IPS DF 6.9 (cell line): ENCODE measurements at regions not wholly inside any gene's neighbourhood (a gene's known extent, or its start where the extent isn't known, plus 50 kb on each side); places are given as distances from the start of the nearest gene placed in this dataset.

Experiments
- DNase-seq: peaks from one replicate; pipeline ENCODE4 v3.0.0-alpha.2; 2013; ENCODE audit warnings: low read depth, low spot score
- H3K27ac ChIP-seq: one replicate; pipeline ENCODE4 v1.5.1; 2013; ENCODE audit warnings: low read length, control low read depth
- H3K27me3 ChIP-seq: 2 replicates; pipeline ENCODE4 v1.6.1; 2013; ENCODE audit warnings: mild to moderate bottlenecking, low read length; ENCODE audit not compliant: control insufficient read depth, insufficient read depth
- H3K36me3 ChIP-seq: 2 replicates; pipeline ENCODE4 v1.6.1; 2013; ENCODE audit warnings: low read length; ENCODE audit not compliant: control insufficient read depth, insufficient read depth
- H3K4me1 ChIP-seq: 2 replicates; pipeline ENCODE4 v1.6.1; 2013; ENCODE audit warnings: low read length; ENCODE audit not compliant: control insufficient read depth, insufficient read depth
- H3K4me3 ChIP-seq: 2 replicates; pipeline ENCODE4 v1.5.1; 2013; ENCODE audit warnings: mild to moderate bottlenecking, low read length
- H3K9me3 ChIP-seq: 2 replicates; pipeline ENCODE4 v1.6.1; 2013; ENCODE audit warnings: low read length, inconsistent platforms; ENCODE audit not compliant: control insufficient read depth, insufficient read depth
- WGBS: extraction: QIAGEN DNeasy Blood & Tissue Kit; methylation state at CpG from one replicate; pipeline ENCODE4 v1.1.7; 2013; ENCODE audit warnings: mixed read lengths, missing lambda C conversion rate; ENCODE audit not compliant: insufficient read length, insufficient coverage; 5-methylcytosine and 5-hydroxymethylcytosine counted together

DNA sequence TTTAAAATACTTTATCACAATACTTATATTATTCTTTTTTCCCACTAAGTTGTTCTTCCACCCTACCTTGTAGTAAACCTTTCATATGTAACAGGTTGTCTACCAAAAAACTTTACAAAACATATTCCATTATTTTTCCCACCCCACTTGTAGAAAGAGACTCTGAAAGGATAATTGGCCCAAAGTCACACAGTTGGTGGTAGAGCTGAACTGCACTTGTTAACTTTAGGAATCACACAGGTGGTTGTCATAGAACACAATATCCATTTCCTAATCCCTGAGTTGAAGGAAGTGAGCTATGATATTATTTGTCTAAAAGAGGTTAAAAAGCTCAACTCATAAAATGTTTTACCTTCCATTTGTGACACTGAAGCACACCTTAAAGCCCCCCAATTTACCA, 188.8 kb upstream of the FOXP2 start:
- Histone ChIP-seq H3K27me3 (no peaks in the 10 kb centered on the region), H3K4me3 (no peak overlapping the region), H3K9me3 (no peaks in the 10 kb centered on the region), H3K36me3 (no peaks in the 10 kb centered on the region), H3K27ac (no peak overlapping the region), H3K4me1 (no peaks in the 10 kb centered on the region)
- no peak for DNase-seq

DNA sequence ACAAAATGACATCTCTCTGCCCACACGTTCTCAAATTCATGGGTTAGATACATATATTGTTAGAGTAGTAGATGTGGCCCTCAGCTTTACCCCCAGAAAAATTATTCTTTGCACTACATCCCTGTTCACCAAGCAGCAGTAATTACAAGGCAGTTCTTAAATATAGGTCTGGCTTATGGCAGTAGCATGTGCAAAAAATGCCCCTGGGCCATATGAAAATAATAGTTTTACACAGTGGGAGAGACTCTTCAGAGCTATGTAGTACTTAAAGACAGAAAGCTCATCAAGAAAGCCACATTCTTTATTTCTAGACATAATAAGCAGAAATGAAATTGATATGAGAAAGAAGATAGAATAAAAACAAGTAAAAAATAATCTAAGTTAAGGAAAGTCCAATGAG, 196.3 kb upstream of the FOXP2 start:
- no CpG with 5 or more reads among the region's 1 CpG for WGBS

GRCh38 chr7:114217026-114217806, 197.4 kb upstream of the FOXP2 start:
- Histone ChIP-seq H3K27ac (no peak overlapping the region), H3K27me3 (no peaks in the 10 kb centered on the region), H3K9me3 (no peaks in the 10 kb centered on the region), H3K4me1 (no peaks in the 10 kb centered on the region), H3K36me3 (no peaks in the 10 kb centered on the region), H3K4me3 (no peak overlapping the region)
- no CpG with 5 or more reads among the region's 2 CpGs for WGBS
- no peak for DNase-seq

More for the DNA sequence above, 196.3 kb upstream of the FOXP2 start:
- H3K27ac ChIP-seq = no peak overlapping the region
- no peaks in the 10 kb centered on the region for H3K27me3 ChIP-seq
- no peaks in the 10 kb centered on the region for H3K9me3 ChIP-seq
- DNase-seq = no peak
- no peak overlapping the region for H3K4me3 ChIP-seq
- no peaks in the 10 kb centered on the region for H3K4me1 ChIP-seq
- no peaks in the 10 kb centered on the region for H3K36me3 ChIP-seq

- no peaks in the 10 kb centered on the region for H3K36me3 ChIP-seq
- H3K4me1 ChIP-seq = no peaks in the 10 kb centered on the region
- no peaks in the 10 kb centered on the region for H3K9me3 ChIP-seq
- WGBS = no CpG with 5 or more reads among the region's 2 CpGs
- H3K27ac ChIP-seq = no peak overlapping the region
- no peak overlapping the region for H3K4me3 ChIP-seq
- no peaks in the 10 kb centered on the region for H3K27me3 ChIP-seq
- DNase-seq = no peak
These were observed 200.1 kb upstream of the FOXP2 start for GRCh38 chr7:114214466-114214865.

DNA sequence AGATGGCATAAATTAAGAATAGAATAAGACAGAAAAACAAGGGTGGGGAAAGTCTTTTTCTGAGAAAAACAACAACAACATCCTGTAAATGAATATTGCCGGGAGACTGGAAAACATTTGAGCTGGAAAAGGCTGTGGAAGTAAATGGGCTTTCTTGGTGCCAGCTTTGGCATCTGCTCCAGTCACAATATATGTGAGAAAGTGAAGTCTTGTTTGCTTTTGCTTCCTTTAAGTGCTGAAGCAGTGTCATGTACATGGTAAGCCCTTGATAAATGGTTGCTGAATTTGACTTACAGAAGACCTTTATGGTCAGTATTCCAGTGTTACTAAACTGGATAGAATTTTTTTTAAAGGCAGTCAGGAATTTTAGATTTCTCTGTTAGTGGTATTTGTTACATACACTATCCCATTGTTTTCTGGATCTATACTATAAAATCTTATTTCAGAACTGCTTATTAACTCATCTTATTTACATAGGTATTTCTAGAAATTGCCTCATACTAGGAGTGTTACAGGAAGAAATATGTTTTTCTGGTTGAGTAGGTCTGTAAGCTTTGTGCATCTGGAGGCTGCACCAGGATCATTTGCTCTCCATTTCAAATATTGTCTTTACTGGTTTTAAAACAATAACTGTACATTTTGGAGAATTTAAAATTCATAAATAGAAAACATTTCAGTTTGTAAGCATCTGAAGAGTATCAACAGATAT, 201.7 kb upstream of the FOXP2 start:
- Histone ChIP-seq H3K9me3 (no peaks in the 10 kb centered on the region), H3K27ac (no peak overlapping the region), H3K27me3 (no peaks in the 10 kb centered on the region), H3K4me3 (no peak overlapping the region), H3K36me3 (no peaks in the 10 kb centered on the region), H3K4me1 (no peaks in the 10 kb centered on the region)
- no peak for DNase-seq
- no CpG with 5 or more reads among the region's 1 CpG for WGBS

DNA sequence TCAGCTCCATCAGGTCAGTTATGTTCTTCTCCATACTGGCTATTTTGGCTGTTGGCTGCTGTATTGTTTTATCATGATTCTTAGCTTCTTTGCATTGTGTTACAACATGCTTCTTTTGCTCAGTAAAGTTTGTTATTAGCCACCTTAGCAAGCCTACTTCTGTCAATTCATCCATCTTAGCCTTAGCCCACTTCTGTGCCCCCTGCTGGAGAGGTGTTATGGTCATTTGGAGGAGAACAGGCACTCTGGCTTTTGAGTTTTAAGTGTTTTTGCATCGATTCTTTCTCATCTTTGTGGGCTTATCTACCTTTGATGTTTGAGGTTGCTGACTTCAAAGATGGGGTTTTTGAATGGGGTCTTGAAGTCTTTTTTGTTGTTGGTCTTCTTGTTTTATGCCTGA, 204.6 kb upstream of the FOXP2 start:
- Histone ChIP-seq H3K4me3 (no peak overlapping the region), H3K27ac (no peak overlapping the region), H3K36me3 (no peaks in the 10 kb centered on the region), H3K27me3 (no peaks in the 10 kb centered on the region), H3K4me1 (no peaks in the 10 kb centered on the region), H3K9me3 (no peaks in the 10 kb centered on the region)
- no peak for DNase-seq
- no CpG with 5 or more reads among the region's 1 CpG for WGBS

- Histone ChIP-seq H3K27me3 (no peaks in the 10 kb centered on the region), H3K4me3 (no peak overlapping the region), H3K4me1 (no peaks in the 10 kb centered on the region), H3K36me3 (no peaks in the 10 kb centered on the region), H3K9me3 (no peaks in the 10 kb centered on the region), H3K27ac (no peak overlapping the region)
- no peak for DNase-seq
- no CpG with 5 or more reads among the region's 1 CpG for WGBS
These were observed 207.9 kb upstream of the FOXP2 start for GRCh38 chr7:114206688-114207087.

DNA sequence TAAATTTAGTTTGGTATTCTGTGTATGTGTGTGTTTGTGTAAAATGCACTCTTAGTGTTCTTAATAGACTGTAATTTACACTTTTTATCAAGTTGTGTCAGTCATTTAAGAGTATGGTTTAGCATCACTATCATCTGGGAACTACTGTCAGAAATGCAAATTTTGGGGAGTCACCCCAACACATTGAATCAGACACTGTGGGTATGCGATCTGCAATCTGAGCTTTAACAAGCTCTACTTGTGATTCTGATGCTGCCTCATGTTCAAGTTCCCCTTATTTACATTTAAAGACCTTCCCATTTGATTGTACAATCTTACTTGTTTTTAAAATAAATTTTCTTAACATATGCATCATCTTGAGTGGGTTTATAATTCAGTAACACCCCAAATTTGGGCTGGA, 218.1 kb upstream of the FOXP2 start:
- Histone ChIP-seq H3K27me3 (no peaks in the 10 kb centered on the region), H3K4me3 (no peak overlapping the region), H3K36me3 (no peaks in the 10 kb centered on the region), H3K27ac (no peak overlapping the region), H3K4me1 (no peaks in the 10 kb centered on the region), H3K9me3 (no peaks in the 10 kb centered on the region)
- DNase-seq = no peak
- WGBS = no CpG with 5 or more reads among the region's 1 CpG

- Histone ChIP-seq H3K4me1 (no peaks in the 10 kb centered on the region), H3K4me3 (no peak overlapping the region), H3K36me3 (no peaks in the 10 kb centered on the region), H3K27ac (no peak overlapping the region), H3K27me3 (no peaks in the 10 kb centered on the region), H3K9me3 (no peaks in the 10 kb centered on the region)
- no peak for DNase-seq
- WGBS = no CpG with 5 or more reads among the region's 2 CpGs
These were observed 224.2 kb upstream of the FOXP2 start for GRCh38 chr7:114190387-114190786.

GRCh38 chr7:114183311-114184088, 231.1 kb upstream of the FOXP2 start:
- DNase-seq = no peak
- no peak overlapping the region for H3K27ac ChIP-seq
- H3K36me3 ChIP-seq = no peaks in the 10 kb centered on the region
- H3K9me3 ChIP-seq = no peaks in the 10 kb centered on the region
- H3K4me1 ChIP-seq = no peaks in the 10 kb centered on the region
- no peaks in the 10 kb centered on the region for H3K27me3 ChIP-seq
- H3K4me3 ChIP-seq = no peak overlapping the region
- no CpG with 5 or more reads among the region's 3 CpGs for WGBS
